GM19397 (cell line): ENCODE measurements at regions not wholly inside any gene's neighbourhood (a gene's known extent, or its start where the extent isn't known, plus 50 kb on each side); places are given as distances from the start of the nearest gene placed in this dataset.
"Not testable (repeated sequence)": the region's sequence is repeated elsewhere in the genome, so short reads cannot be mapped to it uniquely, and the experiment has no call there.

Experiments used
- ATAC-seq: cut with Tn5 transposase; IDR thresholded peaks from one replicate; pipeline ENCODE4 v1.9.1; 2021; ENCODE audit warnings: mild to moderate bottlenecking, moderate library complexity; ENCODE audit not compliant: unreplicated experiment

GRCh38 chr3:31094048-31094447 is 199.6 kb upstream of the GADL1 start:
- ATAC-seq: no peak

DNA sequence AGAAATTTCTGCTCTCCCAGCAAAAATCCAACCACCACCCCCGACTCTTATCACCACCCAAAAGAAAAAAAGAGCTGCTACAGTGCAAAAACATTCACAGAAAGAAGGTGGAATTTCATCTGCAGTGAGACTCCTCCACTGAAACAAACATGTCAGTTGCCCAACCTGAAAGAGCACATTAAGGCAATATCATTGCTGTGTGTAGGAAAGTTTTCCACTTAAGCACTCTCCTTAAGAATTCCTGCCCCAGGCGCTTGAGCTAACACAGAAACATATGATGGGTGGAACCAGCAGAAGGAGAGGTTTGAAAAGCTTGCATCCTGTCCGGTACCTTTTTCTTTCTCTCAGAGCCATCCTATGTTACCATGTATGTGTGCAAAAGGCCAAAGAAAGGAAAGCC is 200.8 kb upstream of the GADL1 start:
- no peak for ATAC-seq

DNA sequence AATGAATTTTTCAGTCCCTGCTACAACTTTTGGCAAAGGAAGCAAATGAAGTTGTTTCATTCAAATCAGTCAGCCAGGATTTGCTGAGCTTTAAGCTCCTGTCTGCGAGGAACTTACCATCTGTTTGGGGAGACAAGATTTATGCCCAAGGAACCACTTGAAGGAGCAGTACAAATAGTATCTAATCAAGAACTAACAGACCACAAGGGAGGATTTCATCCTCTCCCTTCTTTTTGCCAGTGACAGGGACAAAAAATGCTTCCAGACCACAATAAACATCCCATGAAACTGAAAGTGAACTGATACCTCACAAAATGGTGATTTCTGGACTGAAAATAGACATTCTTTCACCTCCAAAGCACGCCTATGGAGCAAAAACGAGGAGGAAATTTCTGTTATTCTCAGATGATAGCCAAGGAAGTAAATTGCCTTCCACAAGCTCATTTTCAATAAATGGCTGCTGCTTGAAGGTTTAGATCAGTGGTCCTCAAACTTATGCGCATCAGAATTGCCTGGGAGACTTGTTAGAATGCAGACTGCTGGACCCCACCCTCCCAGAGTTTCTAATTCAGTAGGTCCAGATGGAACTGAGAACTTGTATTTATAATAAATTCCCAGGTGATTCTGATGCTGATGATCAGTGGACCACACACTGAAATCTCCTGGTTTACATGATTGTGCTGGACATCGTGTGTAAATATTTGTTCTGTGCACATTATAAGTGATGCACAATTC is 202.4 kb upstream of the GADL1 start:
- ATAC-seq: no peak

DNA sequence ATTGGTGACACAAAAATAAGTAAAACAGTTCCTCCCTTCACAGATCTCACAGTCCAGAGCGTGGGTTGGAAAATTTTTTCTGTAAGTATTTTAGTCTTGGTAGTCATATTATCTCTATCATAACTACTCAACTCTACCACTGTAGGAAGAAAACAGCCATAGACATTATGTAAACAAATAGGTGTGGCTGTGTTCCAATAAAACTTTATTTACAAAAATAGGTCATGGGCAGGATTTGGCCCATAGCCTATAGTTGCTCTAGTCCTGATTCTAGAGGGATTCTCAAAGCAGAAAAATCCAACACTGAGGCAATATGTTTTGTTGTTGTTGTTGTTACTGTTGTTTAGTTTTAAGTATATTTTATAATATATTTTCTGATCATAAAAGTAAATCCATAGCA is 206.1 kb upstream of the GADL1 start:
- no peak for ATAC-seq

DNA sequence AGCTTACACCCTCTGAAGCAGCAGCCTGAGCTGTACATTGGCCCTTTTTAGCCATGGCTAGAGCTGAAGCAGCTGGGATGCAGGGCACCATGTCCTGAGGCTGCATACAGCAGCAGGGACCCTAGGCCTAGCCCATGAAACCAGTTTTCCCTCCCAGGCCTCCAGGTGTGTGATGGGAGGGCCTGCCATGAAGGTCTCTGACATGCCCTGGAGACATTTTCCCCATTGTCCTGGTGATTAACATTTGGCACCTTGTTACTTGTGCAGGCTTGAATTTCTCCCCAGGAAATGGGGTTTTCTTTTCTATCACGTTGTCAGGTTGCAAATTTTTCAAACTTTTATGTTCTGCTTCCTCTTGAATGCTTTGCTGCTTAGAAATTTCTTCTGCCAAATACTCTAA is 206.8 kb upstream of the GADL1 start:
- not testable (repeated sequence) for ATAC-seq

DNA sequence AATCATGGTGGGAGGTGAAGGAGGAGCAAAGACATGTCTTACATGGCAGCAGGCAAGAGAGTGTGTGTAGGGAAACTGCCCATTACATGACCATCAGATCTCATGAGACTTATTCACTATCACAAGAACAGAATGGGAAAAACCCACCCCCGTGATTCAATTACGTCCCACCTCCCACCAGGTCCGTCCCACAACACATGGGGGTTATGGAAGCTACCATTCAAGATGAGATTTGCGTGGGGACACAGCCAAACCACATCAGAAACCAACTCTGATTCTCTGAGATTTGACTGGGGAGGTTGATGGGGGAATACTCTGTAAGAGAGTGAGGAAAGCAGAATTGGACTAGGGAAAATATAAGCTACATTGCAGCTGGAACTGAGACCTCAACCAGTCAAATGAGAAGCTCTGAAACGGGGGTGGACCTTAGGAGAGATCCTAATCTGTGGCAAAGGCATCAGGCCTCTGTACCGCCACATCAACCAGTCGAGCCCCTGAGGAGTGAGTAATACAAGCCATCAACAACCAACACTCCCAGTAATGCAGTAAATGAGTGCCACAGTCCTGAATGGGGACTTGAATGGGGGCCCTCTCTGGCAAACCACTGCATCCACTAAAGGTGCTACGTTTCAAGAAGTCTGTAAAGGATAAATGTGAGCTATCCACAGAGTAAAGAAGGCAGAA is 207.9 kb upstream of the GADL1 start:
- ATAC-seq: no peak

- ATAC-seq: no peak
Observed at GRCh38 chr3:31103181-31103580, 208.7 kb upstream of the GADL1 start.

DNA sequence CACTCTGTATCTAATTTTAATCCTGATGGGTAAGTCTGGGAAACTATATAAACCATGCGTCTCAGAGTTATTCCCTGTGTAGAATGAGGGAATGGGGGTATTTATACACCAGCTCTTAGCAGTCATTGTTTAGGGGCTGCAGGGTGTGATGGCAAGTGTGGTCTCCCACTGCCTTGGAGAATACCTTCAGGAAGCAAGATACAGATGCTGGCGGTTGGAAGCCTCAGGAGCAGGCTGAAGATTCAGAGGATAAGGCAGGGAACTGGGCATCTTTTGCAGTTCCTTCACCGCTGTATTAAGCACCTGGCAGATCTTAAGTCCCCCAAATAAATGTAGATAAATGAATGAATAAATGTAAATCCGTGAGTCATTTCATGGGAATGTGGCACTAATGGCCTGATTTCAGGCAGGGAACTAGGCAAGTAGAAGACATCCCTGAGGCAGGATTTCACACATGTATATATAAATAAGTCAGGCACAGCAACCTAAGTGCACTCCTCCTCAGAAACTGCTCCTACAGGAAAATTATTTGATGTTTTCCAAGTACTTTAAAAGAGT is 209.2 kb upstream of the GADL1 start:
- ATAC-seq: no peak

DNA sequence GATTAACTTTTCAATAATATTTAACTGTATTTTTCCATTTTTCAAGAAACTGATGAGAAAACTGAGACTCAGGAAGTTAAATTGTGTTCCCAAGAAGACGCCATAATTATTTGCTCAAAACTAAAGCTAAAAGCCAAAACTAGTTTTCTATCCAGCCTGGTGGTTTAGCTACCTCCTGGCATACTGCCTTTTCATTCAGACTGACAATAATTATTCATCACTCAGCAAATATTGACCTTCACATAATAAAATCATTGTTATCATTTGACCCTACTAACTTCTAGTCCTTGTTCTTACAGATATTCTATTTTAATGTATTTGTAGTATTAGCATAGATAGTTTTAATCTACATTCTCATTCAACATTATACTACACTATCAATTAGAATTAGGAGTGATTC is 210.6 kb upstream of the GADL1 start:
- no peak for ATAC-seq

- no peak for ATAC-seq
Observed at GRCh38 chr3:31105438-31106077, 211.1 kb upstream of the GADL1 start.

DNA sequence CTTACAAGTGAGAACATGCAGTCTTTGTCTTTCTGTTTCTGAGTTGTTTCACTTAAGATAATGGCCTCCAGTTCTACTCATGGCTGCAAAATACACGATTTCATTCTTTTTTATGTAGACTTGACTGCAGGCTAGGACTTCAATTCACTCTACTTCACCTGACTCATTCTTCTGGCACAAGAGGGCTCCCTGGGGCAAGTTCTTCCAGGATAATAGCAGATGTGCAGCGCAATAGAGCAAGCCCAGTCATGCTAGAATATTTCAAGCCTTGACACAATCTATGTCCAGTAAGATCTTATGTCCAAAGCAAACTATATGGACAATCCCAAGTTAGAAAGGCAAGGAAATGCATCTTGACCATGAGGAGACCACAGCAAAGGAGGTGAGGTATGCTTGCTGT is 211.7 kb upstream of the GADL1 start:
- ATAC-seq: no peak

GRCh38 chr3:31106912-31107311 is 212.5 kb upstream of the GADL1 start:
- peak; percentile 80 for ATAC-seq

DNA sequence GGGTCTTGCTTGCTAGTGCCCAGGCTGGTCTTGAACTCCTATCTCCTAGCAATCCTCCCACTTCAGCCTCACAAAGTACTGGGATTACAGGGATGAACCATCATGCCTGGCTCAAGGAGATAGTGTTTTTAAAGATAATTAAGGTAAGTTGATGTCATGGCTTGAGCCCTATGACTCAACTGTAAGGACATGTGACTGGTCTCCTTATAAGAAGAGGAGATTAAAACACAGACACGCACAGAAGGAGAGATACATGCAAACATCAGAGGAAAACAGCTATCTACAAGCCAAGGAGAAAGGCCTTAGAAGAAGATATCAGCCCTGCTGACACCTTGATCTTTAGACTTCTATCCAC is 220.4 kb upstream of the GADL1 start:
- no peak for ATAC-seq

- not testable (repeated sequence) for ATAC-seq
Observed at GRCh38 chr3:31115531-31115930, 221.1 kb upstream of the GADL1 start.

DNA sequence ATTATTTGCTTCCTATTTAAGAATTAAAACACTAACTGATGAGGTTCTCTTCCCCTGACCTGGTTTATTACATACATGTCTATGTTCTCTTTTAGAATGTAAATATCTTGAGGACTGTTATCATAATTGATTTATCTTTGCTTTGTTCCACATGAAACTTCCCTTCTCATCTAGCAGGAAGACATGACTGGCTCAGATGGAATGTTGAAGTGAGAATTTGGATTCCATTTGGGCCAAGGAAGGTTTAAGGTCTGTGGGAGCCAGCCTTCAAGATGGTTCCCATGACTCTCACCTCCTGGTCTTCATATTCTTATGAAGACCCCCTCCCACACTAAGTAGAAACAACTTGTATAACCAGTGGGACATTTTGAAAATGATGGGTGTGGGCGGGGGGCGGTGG is 222.2 kb upstream of the GADL1 start:
- no peak for ATAC-seq

DNA sequence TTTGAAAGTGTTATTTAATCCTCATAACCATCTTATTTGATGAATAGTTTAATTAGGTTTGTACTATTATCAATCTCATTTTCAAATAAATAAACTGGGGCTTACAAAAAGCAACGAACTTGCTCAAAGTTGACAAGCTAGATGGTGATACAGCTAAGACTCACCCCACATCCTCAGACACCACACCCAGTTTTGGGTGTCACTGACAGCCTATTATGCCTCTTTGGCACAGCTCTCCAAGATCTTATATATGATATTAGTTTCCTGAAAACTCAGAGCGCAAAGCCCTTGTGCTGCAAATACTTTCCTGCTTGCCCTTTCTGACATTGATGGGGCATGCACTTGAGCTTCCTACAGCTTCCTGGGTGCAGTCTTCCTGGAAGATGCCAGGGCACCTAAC is 223.4 kb upstream of the GADL1 start:
- ATAC-seq: no peak

DNA sequence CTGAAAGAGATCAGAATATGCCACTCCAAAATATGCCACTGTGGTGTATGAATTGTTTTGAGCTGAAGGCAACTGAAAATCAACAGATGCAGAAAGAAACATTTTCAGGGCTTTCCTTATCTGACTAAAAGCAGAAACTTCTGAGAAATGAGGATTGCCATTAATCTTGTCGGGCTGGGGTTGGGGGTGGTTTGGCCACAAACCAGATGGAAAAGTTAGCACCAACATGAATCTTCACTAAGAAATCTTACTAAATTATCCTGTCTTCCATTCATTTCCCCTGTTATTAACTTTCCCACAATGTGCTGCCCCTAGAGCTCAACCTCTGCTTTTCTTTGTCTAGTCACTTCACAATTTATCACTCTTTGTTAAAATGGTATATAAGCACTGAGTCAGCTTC is 229.9 kb upstream of the GADL1 start:
- no peak for ATAC-seq

GRCh38 chr3:31125413-31126020 is 231.1 kb upstream of the GADL1 start:
- ATAC-seq: no peak

DNA sequence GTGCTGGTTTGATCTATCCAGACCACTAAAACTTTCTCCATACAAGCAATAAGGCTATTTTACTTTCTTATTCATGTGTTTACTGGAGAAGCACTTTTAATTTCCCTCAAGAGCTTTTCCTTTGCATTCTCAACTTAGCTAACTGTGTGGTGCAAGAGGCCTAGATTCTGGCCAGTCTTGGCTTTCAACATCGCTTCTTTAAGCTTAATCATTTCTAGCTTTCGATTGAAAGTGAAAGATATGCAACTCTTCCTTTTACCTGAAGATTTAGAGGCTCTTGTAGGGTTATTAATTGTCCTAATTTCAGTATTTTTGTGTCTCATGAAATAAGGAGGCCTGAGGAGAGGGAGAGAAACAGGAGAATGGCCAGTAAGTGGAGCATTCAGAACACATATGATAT is 234.8 kb upstream of the GADL1 start:
- ATAC-seq: no peak

- no peak for ATAC-seq
Observed at GRCh38 chr3:31132132-31132769, 237.8 kb upstream of the GADL1 start.

GRCh38 chr3:31133541-31133940 is 239.1 kb upstream of the GADL1 start:
- no peak for ATAC-seq
